COLO668 (cell line): ENCODE measurements at regions not wholly inside any gene's neighbourhood (a gene's known extent, or its start where the extent isn't known, plus 50 kb on each side); places are given as distances from the start of the nearest gene placed in this dataset.
"Not testable (repeated sequence)": the region's sequence is repeated elsewhere in the genome, so short reads cannot be mapped to it uniquely, and the experiment has no call there.

ENCODE experiments used
- DNase-seq: peaks from one replicate; lab custom pipeline; 2025; ENCODE audit not compliant: unreplicated experiment; lab: John Stamatoyannopoulos, UW

DNA sequence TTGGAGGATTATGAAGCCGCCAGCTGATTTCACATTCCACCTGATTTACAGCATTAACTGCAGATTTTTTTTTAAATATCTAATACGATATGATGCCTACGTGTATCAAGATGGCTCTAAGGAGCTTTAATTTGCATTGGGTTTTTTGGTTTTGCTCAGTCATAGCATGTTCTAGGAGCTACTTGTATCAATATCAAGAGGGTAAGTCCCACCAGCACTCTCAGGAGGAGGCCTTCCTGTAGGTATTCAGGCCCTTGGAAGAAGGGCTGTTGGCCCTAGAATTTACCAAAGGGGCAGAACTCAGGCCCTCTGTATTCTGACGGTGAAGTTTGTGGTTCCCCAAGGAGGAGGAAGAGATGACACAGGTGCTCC, 97.2 kb upstream of the IPO5 start:
- no peak for DNase-seq

DNA sequence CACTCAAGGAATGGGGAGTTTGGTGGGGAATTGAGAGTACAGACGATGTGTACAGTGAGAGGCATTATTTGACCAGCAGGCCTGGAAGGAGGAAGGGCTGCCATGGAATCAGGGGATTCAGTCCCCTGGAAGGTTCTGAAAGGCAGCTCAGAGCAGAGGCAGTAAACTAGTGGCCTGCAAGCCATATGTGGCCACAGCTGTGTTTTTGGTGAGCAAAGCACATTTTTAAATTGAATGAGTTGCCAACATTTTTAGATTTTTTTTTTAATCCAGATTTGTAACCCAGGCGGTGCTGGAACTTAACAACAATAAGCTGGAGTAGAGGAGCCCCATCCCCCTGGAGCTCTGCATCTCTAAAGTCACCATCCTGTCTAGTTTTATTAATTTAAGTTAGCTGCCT, 95.3 kb upstream of the IPO5 start:
- DNase-seq: no peak

DNA sequence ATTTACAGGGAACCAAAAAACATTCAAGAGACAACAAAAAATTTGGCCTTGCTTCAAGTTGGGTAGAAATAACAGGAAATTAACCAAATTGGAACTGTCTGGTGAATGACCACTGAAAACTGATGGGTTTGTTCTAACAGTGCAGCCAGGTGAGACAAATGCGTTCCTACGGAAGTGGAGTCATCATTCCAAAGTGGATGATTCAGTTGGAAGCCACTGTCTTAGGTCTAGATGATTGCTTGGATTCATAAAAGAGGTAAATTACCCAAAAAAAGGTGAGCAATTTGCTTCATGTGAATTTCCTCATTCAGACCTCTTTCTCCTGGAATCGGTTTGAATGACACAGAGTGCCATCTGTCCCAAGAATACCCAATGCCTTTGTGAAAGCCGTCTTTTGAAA, 87.1 kb upstream of the IPO5 start:
- no peak for DNase-seq

DNA sequence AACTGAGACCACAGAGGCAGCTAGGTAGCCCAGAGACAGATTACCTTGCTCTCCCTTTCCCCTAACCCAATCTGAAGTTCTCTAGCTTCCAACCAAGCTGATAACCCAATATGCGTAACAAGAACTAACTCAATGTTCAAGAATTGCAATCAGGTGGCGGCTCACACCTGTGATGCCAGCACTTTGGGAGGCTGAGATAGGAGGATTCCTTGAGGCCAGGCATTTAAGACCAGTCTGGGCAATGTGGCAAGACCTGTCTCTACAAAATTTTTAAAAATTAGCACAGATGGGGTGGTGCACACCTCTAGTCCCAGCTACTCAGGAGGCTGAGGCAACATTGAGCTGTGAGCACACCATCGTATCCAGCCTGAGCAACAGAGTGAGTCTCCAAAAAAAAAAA, 86.7 kb upstream of the IPO5 start:
- no peak for DNase-seq

DNA sequence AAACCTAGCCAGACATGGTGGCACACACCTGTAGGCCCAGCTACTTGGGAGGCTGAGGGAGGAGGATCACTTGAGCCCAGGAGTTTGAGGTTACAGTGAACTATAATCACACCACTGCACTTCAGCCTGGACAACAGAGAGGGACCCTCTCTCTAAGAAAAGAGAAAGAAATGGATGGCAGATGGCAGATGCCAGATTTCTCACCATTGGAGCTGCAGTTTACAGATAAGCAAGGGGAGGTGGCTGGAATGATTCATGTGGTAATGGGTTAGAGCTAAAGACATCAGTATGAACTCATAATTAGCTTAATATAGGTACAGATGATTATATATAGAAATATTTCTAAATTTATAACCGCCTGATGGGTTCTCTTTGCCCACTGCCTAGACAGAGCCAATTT, 80.1 kb upstream of the IPO5 start:
- DNase-seq: no peak

DNA sequence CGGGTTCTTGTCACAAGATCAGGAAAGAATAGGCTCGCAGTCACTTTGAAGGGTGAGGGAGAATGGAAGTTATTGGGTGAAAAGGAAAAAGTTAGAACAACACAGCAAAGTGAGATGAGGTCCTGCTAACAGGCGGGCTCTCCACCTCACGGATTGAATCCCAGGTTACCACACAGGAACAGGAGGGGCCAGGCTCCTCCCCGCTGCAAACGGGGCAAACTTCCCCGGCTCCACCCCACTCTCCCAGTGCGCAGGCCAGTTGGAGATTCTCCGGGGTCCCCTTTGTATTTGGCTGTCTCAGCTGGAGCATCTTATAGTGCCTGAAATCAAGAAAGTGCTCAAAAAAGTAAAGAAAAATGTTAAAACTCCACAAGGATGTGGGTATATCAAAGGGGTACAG, 78.3 kb upstream of the IPO5 start:
- DNase-seq: no peak

DNA sequence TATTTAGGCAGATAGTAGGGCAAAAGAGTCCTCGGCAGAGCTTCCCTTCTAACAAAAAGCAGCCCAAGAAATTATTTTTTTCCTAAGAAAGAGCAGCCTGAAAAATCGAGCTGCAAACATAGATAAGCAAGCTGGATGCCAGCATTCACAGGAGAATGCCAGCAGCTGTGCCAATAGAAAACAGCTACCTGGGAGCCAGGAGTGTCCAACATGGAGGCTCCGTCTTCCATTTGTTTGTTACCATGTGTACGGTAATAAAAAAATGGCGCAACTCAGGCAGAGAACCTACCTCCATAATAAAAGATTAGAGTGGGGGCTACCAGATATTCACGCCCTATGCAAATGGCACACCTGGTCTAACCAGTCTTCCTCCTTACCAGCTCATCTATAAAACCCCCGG, 77.6 kb upstream of the IPO5 start:
- no peak for DNase-seq

DNA sequence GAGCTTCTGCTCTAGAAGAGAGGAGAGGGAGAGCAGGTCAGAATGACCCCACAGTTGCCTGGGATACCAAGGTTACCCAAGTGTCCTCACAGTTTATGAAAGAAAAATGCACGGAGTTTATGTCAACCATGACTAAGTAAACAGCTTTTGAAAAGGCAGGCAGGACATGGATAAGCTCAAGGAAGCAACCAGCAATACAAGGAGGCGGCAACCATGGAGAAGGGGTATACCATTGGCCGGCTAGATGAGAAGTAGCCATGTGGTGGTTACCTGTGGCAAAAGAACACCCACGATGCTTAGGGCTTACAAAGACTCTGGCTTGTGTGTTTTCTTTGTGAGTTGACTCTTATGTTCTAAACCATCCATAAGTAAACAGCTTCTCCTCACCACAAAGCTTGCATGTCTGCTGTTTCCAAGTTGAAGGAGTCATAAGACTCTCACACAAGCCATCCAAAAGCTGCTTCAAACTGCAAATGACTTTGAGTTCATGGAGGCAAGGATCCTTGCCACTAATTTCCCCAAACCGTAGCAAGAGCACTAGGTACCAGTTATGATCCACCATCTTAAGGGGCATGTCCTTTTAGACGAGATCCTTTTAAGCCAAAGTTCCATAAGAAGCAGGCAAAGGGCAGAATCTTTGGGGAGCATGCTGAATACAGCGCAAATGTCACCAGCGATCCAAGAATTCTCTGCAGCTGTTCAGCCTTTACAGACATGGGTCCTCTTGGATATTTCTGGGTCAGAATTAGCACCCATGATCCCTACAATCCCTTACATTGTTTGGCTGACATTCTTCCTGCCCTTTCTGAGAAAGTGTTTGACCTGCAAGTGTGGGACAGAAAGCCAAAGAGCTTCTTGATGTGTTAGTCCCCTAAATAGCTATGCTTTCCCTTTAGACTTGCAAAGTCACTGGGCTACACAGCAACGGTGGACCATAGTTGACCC, 74.8 kb upstream of the IPO5 start:
- no peak for DNase-seq

DNA sequence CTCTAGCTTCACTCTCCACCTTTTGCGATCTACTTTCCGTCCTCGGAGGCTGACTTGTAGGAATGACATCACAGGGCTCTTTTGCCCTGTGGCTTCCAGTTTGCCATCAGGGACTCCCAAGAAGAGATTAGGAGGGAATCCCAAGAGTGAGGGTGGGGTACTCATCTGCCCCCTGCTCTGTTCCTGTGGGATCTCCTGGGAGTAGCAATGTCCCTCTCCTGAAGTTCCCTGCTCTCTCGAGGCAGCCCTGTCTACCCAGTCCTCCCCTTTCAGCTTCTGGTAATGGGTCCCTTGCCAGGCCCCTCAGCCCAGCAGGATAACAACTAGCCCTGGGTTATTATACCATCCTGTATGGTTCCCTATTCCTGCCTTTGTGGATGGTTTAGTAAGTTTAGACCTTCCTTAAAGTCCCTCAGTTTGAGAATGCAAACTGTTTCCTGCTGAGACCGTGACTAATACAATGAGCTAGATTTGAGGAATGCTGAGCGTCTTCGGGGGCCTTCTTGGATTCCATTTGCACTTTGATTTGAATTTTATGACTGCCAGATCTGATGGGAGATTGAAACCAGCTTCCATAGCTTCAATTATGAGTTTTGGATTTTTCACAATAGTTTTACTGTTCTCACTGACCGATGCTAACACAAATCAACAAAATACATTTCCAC, 73.7 kb upstream of the IPO5 start:
- no peak for DNase-seq

DNA sequence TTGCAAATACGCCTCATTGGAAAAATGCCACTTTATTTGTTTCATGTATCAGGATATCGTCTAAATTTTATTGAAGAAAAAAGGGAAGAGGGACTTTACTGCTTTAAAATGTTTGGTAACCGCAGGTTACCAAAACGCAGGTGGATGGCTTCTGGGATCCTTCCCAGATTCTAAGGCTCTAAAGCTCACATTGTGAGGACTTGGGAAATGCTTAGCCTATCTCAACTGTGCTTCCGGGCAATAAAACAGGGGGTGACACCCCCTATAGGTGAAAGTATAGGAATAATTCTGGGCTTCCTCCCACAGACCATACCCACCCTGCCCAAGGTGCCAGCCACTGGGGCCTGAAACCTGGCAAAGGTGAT, 73.2 kb upstream of the IPO5 start:
- no peak for DNase-seq

DNA sequence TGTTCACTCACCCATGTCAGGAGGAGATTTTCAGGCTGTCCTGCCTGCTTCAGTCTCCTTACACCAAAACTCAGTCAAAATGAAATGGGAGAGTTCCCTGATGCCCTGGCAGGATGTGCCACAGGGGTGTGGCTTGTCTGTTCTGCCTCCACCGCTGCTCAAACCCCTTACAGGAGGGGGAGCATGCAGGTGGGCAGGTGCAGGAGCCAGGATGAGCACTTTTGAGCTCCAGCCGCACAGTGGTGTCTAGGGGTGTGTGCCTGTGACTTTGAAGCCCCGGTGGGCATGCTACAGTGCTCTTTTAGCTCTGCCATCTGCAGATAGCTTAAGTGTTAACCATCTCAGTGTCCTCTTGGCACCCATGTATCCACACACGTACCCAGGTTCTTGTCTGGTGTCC, 71.9 kb upstream of the IPO5 start:
- no peak for DNase-seq

DNA sequence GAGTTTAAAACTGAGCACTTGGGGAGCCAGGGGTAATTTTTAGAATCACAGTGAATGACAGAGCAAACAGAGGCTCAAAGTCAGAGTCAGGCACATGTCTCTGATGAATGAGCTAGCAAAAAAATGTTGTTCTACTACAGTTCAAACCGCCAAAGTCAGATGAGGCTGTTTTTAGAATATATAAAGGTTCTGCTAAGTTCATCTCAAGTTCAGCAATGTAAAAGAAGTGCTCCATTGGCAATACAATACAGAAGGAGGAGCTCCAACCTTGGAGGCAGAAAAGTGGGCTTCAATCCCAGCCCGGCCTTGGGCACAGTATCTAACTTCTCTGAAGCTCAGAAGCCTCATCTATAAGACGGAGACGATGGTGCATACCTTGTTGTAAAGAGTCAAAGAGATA, 70.1 kb upstream of the IPO5 start:
- no peak for DNase-seq

DNA sequence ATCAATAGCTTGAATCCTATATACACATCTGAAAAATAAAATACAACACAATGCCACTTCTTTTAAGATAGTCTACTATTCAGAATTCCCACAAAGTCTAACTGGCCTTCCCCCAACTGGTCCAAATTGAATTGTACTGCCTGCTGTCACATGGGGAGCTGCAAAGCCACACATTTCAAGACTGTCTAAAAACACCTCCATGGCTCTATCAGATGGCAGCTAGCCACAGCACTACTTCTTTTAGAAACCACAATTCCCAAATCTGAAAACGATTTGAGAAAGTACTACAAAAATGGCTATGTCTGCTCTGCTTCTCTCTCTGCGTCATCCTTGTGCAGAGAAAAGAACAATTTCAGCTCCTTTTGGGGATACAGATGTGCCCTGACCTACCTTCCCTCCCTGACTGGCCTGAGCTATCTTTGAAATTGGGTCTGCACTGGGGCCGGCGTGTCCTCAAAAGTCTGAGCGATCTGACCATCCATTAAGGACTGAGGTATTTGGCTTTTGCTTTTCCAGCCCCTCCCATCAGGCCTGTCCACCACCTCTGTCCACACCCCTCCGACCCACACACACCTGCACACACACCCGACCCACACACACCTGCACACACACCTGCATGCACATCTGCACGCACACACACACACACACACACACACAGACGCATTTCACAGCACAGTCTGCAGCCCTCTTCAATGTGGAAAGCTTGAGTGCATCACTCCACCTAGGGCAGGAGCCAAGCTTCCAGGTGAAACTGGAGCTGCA, 68.6 kb upstream of the IPO5 start:
- DNase-seq: no peak

DNA sequence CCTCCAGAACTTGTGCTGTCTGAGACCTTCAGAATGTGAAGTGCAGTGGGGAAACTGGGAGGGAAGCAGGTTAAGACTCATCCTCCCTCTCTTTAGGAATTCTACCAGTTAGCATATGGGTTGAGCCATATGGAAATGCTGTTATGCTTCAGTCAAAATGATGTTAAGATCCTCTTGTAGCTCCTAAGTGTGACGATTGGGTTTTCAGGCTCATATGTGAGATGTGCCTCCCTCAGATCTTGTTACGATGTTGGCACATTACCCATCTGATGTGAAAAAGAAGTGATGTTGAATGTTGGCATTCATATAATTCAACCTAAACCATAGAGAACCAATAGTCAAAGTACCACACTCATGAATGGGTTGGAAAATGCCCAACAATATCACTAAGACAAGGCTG, 67.8 kb upstream of the IPO5 start:
- DNase-seq: no peak

DNA sequence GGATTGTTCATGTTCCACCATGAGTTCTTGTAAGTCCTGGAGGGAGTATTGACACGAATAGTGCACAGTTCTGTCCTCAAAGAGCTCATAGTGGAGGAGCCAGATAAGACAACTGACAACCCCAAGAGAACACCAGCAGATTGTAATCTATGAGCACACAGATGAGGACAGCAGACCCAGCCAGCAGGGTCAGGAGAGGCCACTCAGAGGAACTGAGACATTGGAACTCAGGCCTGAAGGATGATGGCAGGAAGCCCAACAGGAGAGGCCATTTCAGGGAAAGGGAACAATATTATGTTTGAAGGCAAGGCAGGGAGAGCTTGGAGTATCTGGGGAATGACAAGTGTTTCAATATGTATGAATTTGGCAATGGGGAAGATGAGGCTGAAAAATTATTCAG, 63.7 kb upstream of the IPO5 start:
- no peak for DNase-seq

DNA sequence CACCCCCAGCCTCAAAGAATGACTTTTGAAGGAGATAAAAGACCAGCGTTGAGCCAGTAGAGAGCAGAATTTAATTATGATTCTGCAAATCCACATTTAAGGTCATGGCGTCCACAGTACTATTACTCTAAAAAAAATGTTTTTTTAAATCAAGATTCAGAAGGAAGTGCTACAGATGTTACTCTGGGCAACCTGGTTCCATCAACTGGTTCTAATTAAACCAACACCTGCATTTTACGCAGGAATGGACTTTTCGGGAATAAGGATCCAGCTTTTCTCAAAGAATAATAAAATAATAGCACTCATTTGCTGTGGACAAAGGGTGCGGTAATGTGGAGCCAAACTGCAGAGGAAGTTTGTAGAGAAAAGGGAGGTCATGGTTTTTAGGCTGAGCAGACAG, 62.9 kb upstream of the IPO5 start:
- no peak for DNase-seq

DNA sequence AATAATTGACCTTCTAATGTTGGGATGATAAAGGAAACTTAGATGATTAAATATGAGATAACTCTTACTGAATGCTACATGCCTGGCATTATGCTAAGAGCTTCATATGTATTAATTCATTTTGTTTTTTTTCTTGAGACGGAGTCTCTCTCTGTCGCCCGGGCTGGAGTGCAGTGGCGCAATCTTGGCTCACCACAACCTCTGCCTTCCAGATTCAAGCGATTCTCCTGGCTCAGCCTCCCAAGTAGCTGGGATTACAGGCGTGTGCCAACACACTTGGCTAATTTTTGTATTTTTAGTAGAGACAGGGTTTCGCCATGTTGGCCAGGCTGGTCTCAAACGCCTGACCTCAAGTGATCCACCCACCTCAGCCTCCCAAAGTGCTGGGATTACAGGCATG, 61.5 kb upstream of the IPO5 start:
- DNase-seq: not testable (repeated sequence)

DNA sequence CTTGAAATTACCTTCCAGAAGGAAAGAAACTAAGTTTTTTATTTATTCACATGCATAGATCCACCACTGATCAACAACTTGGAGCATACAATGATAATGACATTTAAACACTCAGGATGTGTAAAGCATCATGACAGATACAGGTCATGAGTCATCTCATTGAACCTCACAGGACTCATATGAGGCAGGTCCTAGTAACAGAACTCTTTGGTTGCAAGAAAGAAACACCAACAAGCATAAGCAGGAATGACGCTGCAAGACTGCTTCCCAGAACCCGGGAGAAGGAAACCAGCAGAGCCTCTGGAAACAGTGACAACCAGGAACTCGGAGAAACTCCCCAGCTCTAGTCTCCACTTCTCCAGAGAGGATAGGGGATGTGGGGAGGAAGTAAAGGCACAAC, 60.8 kb upstream of the IPO5 start:
- DNase-seq: no peak

DNA sequence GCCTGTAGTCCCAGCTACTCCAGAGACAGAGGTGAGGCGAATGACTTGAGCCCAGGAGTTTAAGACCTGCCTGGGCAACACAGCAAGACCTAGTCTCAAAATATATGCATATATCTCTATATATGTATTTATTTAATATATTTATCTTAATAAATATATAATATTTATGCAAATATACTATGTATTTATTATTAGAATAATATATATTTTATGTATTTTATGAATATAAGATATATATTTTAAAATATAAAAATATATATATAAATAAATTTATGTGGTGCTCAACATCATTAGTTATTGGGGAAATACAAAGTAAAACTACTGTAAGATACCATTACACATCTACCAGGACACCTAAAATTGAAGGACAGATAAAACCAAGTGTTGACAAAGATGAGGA, 58.1 kb upstream of the IPO5 start:
- DNase-seq: no peak

DNA sequence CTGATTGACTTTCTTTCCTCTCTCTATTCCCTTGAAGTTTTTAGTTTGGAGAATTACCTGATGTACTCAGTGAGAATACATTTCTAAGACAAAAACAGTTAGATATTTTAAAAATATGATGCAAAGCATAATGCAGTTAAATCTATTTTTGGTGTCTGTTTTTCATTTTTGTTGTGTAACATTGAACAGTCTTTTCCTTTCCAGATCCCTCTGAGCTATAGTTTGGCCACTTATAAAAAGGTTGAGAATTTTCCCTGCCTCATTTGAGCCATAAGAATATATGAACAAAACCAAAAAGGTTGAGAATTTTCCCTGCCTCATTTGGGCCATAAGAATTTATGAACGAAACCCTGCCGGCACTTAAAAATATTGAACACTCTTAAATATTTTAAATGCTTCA, 57.0 kb upstream of the IPO5 start:
- DNase-seq: no peak

DNA sequence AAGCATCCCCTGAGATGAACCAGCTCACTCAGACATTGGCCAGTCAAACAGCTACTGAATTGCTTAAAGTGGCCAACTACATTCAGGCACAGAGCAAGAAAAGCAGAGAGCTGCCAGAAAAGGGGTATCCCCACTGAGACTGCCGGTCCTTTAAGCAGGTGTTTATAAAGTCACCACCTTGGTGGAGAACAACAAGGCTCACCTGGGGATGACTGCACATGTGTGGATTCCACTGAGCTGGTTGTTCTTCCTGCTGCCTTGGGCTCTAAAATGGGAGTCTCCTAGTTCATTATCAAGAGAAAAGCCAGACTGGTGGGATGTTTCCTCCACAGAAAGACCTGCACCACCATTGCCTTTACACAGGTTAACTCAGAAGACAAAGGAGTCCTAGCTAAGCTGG, 51.8 kb upstream of the IPO5 start:
- no peak for DNase-seq
